H9 (cell line): ENCODE measurements at regions not wholly inside any gene's neighbourhood (a gene's known extent, or its start where the extent isn't known, plus 50 kb on each side); places are given as distances from the start of the nearest gene placed in this dataset.

ENCODE experiments used
- DNase-seq: peaks from one replicate; pipeline ENCODE4 v3.0.0-alpha.2; 2017
- H2AFZ ChIP-seq: one replicate; pipeline ENCODE4 v1.6.1; 2013; ENCODE audit warnings: mild to moderate bottlenecking, low read length, control low read depth, moderate library complexity
- H2AK5ac ChIP-seq: 2 replicates; pipeline ENCODE4 v1.6.1; 2013; ENCODE audit warnings: low read length, control low read depth, mixed read lengths; ENCODE audit not compliant: insufficient read length
- H2BK120ac ChIP-seq: one replicate; pipeline ENCODE4 v1.6.1; 2013; ENCODE audit warnings: low read depth, mild to moderate bottlenecking, low read length, control low read depth, inconsistent platforms; ENCODE audit not compliant: poor library complexity, severe bottlenecking
- H2BK12ac ChIP-seq: 2 replicates; pipeline ENCODE4 v1.6.1; 2013; ENCODE audit warnings: low read length, control low read depth, mixed read lengths, low read depth; ENCODE audit not compliant: insufficient read length
- H2BK15ac ChIP-seq: 2 replicates; pipeline ENCODE4 v1.6.1; 2013; ENCODE audit warnings: low read depth, low read length, control low read depth
- H2BK20ac ChIP-seq: one replicate; pipeline ENCODE4 v1.6.1; 2013; ENCODE audit warnings: low read depth, mild to moderate bottlenecking, low read length, control low read depth, inconsistent platforms; ENCODE audit not compliant: poor library complexity, severe bottlenecking
- H2BK5ac ChIP-seq: 2 replicates; pipeline ENCODE4 v1.6.1; 2013; ENCODE audit warnings: low read length, control low read depth, mixed read lengths; ENCODE audit not compliant: insufficient read length
- H3K14ac ChIP-seq: 2 replicates; pipeline ENCODE4 v1.6.1; 2013; ENCODE audit warnings: low read length, control low read depth; ENCODE audit not compliant: insufficient read depth
- H3K18ac ChIP-seq: 2 replicates; pipeline ENCODE4 v1.6.1; 2013; ENCODE audit warnings: low read depth, mild to moderate bottlenecking, mixed read lengths, low read length, control low read depth; ENCODE audit not compliant: insufficient read length
- H3K23ac ChIP-seq: 2 replicates; pipeline ENCODE4 v1.6.1; 2013; ENCODE audit warnings: low read length, control low read depth, mixed read lengths, low read depth; ENCODE audit not compliant: insufficient read length
- H3K23me2 ChIP-seq: 2 replicates; pipeline ENCODE4 v1.6.1; 2013; ENCODE audit warnings: low read depth, mild to moderate bottlenecking, mixed read lengths, low read length, control low read depth; ENCODE audit not compliant: insufficient read length, poor library complexity, severe bottlenecking
- H3K27ac ChIP-seq: 2 replicates; pipeline ENCODE4 v1.5.1; 2013; ENCODE audit warnings: low read length, control low read depth, mixed read lengths, low read depth; ENCODE audit not compliant: insufficient read length
- H3K27me3 ChIP-seq: 2 replicates; pipeline ENCODE4 v1.6.1; 2013; ENCODE audit warnings: low read length, control low read depth, inconsistent platforms; ENCODE audit not compliant: insufficient read depth
- H3K4ac ChIP-seq: 2 replicates; pipeline ENCODE4 v1.6.1; 2013; ENCODE audit warnings: low read depth, mild to moderate bottlenecking, control low read depth, inconsistent platforms, low read length, moderate library complexity
- H3K4me1 ChIP-seq: 2 replicates; pipeline ENCODE4 v1.6.1; 2013; ENCODE audit warnings: low read length, control low read depth, inconsistent platforms; ENCODE audit not compliant: insufficient read depth
- H3K4me2 ChIP-seq: 2 replicates; pipeline ENCODE4 v1.6.1; 2013; ENCODE audit warnings: low read length, control low read depth, mixed read lengths; ENCODE audit not compliant: insufficient read length, insufficient read depth
- H3K56ac ChIP-seq: 2 replicates; pipeline ENCODE4 v1.6.1; 2013; ENCODE audit warnings: low read depth, mild to moderate bottlenecking, mixed read lengths, low read length, control low read depth; ENCODE audit not compliant: insufficient read length
- H3K79me1 ChIP-seq: 2 replicates; pipeline ENCODE4 v1.6.1; 2013; ENCODE audit warnings: low read depth, mild to moderate bottlenecking, moderate library complexity, low read length, control low read depth, inconsistent platforms; ENCODE audit not compliant: insufficient read depth, poor library complexity, severe bottlenecking
- H3K79me2 ChIP-seq: 2 replicates; pipeline ENCODE4 v1.6.1; 2013; ENCODE audit warnings: low read length, control low read depth, inconsistent platforms; ENCODE audit not compliant: insufficient read depth
- H3K9ac ChIP-seq: 2 replicates; pipeline ENCODE4 v1.6.1; 2013; ENCODE audit warnings: low read length, control low read depth, mixed read lengths; ENCODE audit not compliant: insufficient read length; ENCODE audit errors: extremely low read depth
- H3K9me3 ChIP-seq: one replicate; pipeline ENCODE4 v1.6.1; 2013; ENCODE audit warnings: low read depth, low read length, inconsistent platforms; ENCODE audit not compliant: control insufficient read depth
- H3T11ph ChIP-seq: one replicate; pipeline ENCODE4 v1.6.1; 2013; ENCODE audit warnings: mild to moderate bottlenecking, low read length, control low read depth, inconsistent platforms
- H4K20me1 ChIP-seq: one replicate; pipeline ENCODE4 v1.6.1; 2013; ENCODE audit not compliant: control insufficient read depth, insufficient read length, insufficient read depth
- H4K5ac ChIP-seq: 2 replicates; pipeline ENCODE4 v1.6.1; 2013; ENCODE audit warnings: low read depth, mild to moderate bottlenecking, mixed read lengths, low read length, control low read depth; ENCODE audit not compliant: insufficient read length
- H4K8ac ChIP-seq: replicated peaks from 2 replicates; pipeline ENCODE4 v1.6.1; 2013; ENCODE audit warnings: low read length, control low read depth, mixed read lengths, low read depth; ENCODE audit not compliant: insufficient read length
- H4K91ac ChIP-seq: 2 replicates; pipeline ENCODE4 v1.6.1; 2013; ENCODE audit warnings: low read depth, mild to moderate bottlenecking, moderate library complexity, mixed read lengths, low read length, control low read depth; ENCODE audit not compliant: insufficient read length
- H3K27ac Mint-ChIP-seq, 3 experiments: 2 replicates in 2 of 3; 3 replicates in 1 of 3; pipeline ENCODE4 v1.8.0; 2020 to 2021; ENCODE audit warnings: mixed read lengths in 3 of 3, mild to moderate bottlenecking in 1 of 3, moderate library complexity in 1 of 3
- H3K27me3 Mint-ChIP-seq: 2 replicates; pipeline ENCODE4 v1.8.0; 2021; ENCODE audit warnings: low read depth, mild to moderate bottlenecking, moderate library complexity, mixed read lengths
- H3K36me3 Mint-ChIP-seq, 3 experiments: 2 replicates in 2 of 3; 3 replicates in 1 of 3; pipeline ENCODE4 v1.8.0; 2020 to 2021; ENCODE audit warnings: low read depth in 3 of 3, mixed read lengths in 3 of 3; ENCODE audit not compliant: insufficient read depth in 1 of 3
- H3K4me1 Mint-ChIP-seq, 2 experiments: 2 replicates each; pipeline ENCODE4 v1.8.0; 2020; ENCODE audit warnings: mixed read lengths in 2 of 2
- H3K4me3 Mint-ChIP-seq, 2 experiments: 2 replicates in 1 of 2; 3 replicates in 1 of 2; pipeline ENCODE4 v1.8.0; 2020 to 2021; ENCODE audit warnings: mild to moderate bottlenecking in 2 of 2, mixed read lengths in 2 of 2, moderate library complexity in 1 of 2
- H3K9me3 Mint-ChIP-seq, 2 experiments: 2 replicates in 1 of 2; 3 replicates in 1 of 2; pipeline ENCODE4 v1.8.0; 2020; ENCODE audit warnings: mild to moderate bottlenecking in 2 of 2, mixed read lengths in 2 of 2, moderate library complexity in 1 of 2
- CTCF ChIP-seq: fragments of 200-600 bp; sonication (generic); conservative IDR thresholded peaks from 3 replicates; pipeline ENCODE4 v1.8.0; 2021; ENCODE audit warnings: antibody characterized with exemption, mild to moderate bottlenecking
- WGBS: extraction: QIAGEN DNeasy Blood & Tissue Kit; methylation state at CpG from one replicate; pipeline ENCODE4 v1.1.7; 2013; ENCODE audit warnings: missing lambda C conversion rate, low lambda C conversion rate, mixed read lengths; ENCODE audit not compliant: insufficient read length; ENCODE audit errors: extremely low coverage; 5-methylcytosine and 5-hydroxymethylcytosine counted together

- Histone ChIP-seq H2BK20ac (no peak overlapping the region), H3T11ph (no peak overlapping the region), H2AFZ (no peak overlapping the region), H3K27ac (no peak overlapping the region), H3K23me2 (no peaks in the 10 kb centered on the region), H3K4me2 (no peak overlapping the region), H3K18ac (no peak overlapping the region), H2AK5ac (no peak overlapping the region), H4K91ac (no peak overlapping the region), H3K4ac (no peak overlapping the region), H3K79me1 (no peaks in the 10 kb centered on the region), H2BK15ac (no peak overlapping the region), H4K8ac (no peak overlapping the region), H2BK120ac (no peak overlapping the region), H4K20me1 (no peaks in the 10 kb centered on the region), H3K9ac (no peak overlapping the region), H3K4me1 (no peaks in the 10 kb centered on the region), H3K14ac (no peak overlapping the region), H2BK5ac (no peak overlapping the region), H3K23ac (no peak overlapping the region), H3K9me3 (no peaks in the 10 kb centered on the region), H2BK12ac (no peak overlapping the region), H3K27me3 (no peaks in the 10 kb centered on the region), H3K79me2 (no peaks in the 10 kb centered on the region), H4K5ac (no peak overlapping the region), H3K56ac (no peak overlapping the region)
- H3K36me3 Mint-ChIP-seq: no peaks in the 10 kb centered on the region
- no peak for TF ChIP-seq CTCF
- no peak for DNase-seq
- H3K27ac Mint-ChIP-seq: no peak overlapping the region
- no peak overlapping the region for H3K4me3 Mint-ChIP-seq
- H3K9me3 Mint-ChIP-seq: no peaks in the 10 kb centered on the region
- H3K27me3 Mint-ChIP-seq: no peaks in the 10 kb centered on the region
- no peaks in the 10 kb centered on the region for H3K4me1 Mint-ChIP-seq
- WGBS: no CpG with 5 or more reads among the region's 4 CpGs
These were observed 308.1 kb downstream of the TMX3 start for GRCh38 chr18:68406761-68407160.
